ENCODE measurements at regions not wholly inside any gene's neighbourhood (a gene's known extent, or its start where the extent isn't known, plus 50 kb on each side); places are given as distances from the start of the nearest gene placed in this dataset.

DNA sequence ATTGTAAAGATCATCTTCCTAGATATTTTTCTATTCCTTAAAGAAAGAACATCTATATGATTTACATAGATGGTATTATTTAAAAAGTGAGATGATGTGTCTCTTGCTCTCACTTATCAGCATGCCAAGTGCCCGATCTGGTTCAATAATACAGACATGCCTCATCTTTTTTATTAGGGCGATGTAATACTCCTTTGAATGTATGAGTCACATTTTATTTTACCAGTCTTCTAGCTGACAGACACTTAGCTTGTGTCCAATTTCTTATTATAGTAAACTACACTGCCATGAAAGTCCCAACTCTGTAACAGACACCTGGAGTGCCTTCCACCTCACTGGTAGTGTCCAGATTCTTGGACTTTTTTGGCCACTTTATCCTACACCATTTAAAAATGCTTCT lies 586.6 kb upstream of the BTBD3 start:
- TF ChIP-seq CTCF (IDR thresholded peaks at IDR 0.05), result no peak
- Histone ChIP-seq H3K36me3 (no peaks in the 10 kb centered on the region), H3K4me3 (no peak overlapping the region), H3K9me3 (no peaks in the 10 kb centered on the region), H3K4me1 (no peaks in the 10 kb centered on the region), H3K27ac (no peak overlapping the region), H3K27me3 (no peaks in the 10 kb centered on the region)
- ATAC-seq (no peak), DNase-seq (no peak)
- 60 to 91% methylated on average over 2 of the region's 2 CpGs for WGBS, 2 donors
- intact Hi-C loops (cut with DNase I), result no loop called here

GRCh38 chr20:11332381-11332780 lies 585.3 kb upstream of the BTBD3 start:
- Histone ChIP-seq H3K4me3 (no peak overlapping the region), H3K27me3 (peaks cover 0 to under 1% (median 0%) of the 10 kb centered on the region in 7 donors), H3K36me3 (no peaks in the 10 kb centered on the region), H3K9me3 (no peaks in the 10 kb centered on the region), H3K27ac (no peak overlapping the region), H3K4me1 (no peaks in the 10 kb centered on the region)
- no peak for TF ChIP-seq CTCF (IDR thresholded peaks at IDR 0.05)
- ATAC-seq (no peak), DNase-seq (no peak)
- intact Hi-C loops (cut with DNase I), result no loop called here

DNA sequence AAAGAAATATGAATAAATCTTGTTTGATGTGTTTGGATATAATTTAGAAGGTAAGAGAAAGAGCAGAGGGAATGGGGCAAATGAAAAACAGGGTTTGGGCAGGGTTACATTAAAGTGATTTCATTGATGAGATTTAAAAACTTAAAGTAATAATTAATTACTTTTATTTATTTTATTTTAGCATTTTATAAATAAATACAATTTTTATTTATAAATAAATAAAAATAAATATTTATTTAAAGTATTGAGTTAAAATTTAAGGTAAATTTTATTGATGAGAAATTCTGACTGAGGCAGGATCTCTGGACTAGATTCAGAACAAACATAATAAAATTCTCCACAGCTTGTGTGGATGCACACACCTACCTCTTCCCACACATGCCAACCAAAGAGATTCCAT lies 584.1 kb upstream of the BTBD3 start:
- Histone ChIP-seq H3K36me3 (no peaks in the 10 kb centered on the region), H3K9me3 (no peaks in the 10 kb centered on the region), H3K4me1 (no peaks in the 10 kb centered on the region), H3K4me3 (no peak overlapping the region), H3K27ac (no peak overlapping the region), H3K27me3 (peaks cover 0 to 12% (median 0%) of the 10 kb centered on the region in 7 donors)
- no peak for TF ChIP-seq CTCF (IDR thresholded peaks at IDR 0.05)
- DNase-seq (no peak), ATAC-seq (no peak)
- intact Hi-C loops (cut with DNase I), result no loop called here

- no peak for TF ChIP-seq CTCF (IDR thresholded peaks at IDR 0.05)
- H3K4me1 ChIP-seq, result no peaks in the 10 kb centered on the region
- intact Hi-C loops (cut with DNase I), result no loop called here
- no peaks in the 10 kb centered on the region for H3K36me3 ChIP-seq
- WGBS, 2 donors, result 42 to 49% methylated on average over 4 of the region's 4 CpGs
- no peak overlapping the region for H3K27ac ChIP-seq
- no peak for DNase-seq
- H3K27me3 ChIP-seq, result peaks cover 0 to 12% (median 0%) of the 10 kb centered on the region in 7 donors
- no peaks in the 10 kb centered on the region for H3K9me3 ChIP-seq
- ATAC-seq, result no peak
- no peak overlapping the region for H3K4me3 ChIP-seq
Measured at GRCh38 chr20:11337361-11338130, 580.1 kb upstream of the BTBD3 start.
